Fibroblast of peridontal ligament (primary cell): ENCODE measurements at regions not wholly inside any gene's neighbourhood (a gene's known extent, or its start where the extent isn't known, plus 50 kb on each side); places are given as distances from the start of the nearest gene placed in this dataset.

Source experiments
- DNase-seq: peaks from one replicate; pipeline ENCODE4 v3.0.0-alpha.2; 2010; ENCODE audit errors: extremely low read depth

DNA sequence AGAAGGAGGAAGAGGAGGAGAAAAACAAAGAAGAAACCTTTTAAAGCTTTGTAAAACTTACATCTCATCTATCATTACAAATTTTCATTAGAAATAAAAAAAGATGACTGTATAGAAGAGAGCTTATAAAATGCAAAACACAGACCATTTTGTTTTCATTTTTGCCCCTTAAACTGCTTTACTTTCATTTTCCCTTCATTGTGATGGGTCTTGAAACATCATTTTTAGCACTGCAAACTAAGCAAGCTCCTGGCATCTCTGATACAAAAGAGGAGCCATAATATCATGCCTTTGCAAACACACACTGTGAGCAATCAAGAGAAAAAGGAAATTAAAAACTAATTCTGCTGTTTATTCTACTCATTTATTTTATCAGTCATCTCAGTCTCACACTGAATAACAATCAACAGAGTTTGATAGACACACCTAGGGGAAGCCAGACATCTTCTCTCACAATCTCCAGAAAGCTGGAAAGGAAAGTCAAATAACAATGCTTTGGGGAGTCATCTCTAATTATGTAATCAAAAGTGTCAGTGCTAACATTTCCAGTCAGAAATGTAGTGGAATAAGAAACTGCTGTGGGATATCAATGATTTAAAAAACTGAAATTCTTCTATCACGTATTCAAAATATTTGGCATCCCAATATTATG, 467.7 kb upstream of the FAT3 start:
- no peak for DNase-seq

DNA sequence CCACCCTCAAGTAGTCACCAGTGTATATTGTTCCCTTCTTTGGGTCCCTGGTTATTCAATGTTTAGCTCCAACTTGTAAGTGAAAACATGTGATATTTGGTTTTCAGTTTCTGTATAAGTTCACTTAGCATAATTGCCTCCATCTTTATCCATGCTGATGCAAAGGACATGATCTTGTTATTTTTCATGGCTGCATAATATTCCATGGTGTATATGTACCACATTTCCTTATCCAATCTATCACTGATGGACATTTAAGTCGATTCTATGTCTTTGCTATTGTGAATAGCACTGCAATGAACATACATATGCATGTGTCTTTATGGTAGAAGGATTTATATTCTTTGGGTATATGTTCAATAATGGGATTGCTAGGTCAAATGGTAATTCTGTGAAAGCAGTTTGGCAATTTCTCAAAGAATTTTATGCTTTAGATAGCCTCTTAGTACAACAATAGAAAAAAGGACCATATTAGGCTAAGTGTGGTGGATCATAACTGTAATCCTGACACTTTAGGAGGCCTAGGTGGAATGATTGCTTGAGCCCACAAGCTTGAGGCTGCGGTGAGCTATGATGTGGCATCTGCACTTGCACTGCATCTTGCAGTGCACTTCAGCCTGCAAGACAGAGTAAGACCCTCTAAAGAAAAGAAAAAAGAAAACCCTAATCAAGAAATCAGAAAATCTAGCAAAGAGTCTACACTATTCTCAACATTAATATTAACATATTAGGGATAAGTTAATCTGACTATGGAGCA, 468.5 kb upstream of the FAT3 start:
- DNase-seq: no peak

DNA sequence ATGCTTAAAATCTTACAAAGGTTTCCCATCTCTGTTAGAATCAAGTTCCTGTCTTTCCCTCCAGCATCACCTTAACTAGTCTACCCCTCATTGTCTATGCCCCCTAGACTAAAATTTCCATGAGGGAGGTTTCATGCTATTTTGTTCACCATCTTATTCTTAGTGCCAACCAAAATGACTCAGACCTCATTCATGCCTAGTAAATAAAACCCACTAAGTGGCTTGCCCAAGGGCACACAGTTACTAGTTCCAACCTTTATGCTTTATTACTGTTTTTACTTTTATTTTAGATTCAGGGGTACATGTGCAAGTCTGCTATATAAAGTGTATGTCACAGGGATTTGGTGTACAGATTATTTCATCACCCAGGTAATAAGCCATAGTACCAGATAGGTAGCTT, 469.1 kb upstream of the FAT3 start:
- DNase-seq: no peak

DNA sequence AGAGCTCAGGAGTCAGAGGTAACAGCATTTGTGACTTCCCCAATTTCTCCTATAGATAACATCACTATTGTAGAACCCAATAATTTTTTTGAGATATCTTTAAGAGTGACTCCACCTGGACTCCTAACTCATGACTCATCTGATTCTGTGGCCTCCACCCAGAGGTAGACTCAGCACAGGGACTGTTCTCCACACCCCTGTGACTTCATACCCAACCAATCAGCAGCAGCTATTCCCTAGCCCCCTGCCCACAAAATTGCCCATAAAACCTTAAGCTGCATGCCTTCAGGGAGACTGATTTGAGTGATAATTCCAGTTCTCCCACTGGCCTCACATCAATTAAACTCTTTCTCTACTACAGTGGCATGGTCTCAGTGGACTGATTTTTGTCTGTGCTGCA, 475.4 kb upstream of the FAT3 start:
- no peak for DNase-seq

DNA sequence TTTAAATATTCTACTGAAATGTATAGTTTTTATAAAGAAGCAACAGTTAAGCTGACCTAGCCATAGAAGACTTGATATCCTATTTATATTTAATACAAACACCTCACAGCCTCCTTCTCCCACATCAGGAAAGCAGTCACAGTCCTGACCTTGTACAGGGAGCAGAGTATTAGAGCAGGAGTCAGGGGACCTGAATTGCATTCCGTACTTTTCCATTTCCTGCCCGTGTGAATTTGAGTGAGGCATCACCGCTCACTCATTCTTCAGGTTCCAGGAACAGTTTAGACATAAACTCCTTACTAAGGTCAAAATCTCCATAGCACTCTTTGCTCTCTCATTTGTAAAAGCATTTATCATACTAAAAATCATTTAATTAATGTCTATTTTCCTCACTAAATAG, 482.5 kb upstream of the FAT3 start:
- DNase-seq: no peak

DNA sequence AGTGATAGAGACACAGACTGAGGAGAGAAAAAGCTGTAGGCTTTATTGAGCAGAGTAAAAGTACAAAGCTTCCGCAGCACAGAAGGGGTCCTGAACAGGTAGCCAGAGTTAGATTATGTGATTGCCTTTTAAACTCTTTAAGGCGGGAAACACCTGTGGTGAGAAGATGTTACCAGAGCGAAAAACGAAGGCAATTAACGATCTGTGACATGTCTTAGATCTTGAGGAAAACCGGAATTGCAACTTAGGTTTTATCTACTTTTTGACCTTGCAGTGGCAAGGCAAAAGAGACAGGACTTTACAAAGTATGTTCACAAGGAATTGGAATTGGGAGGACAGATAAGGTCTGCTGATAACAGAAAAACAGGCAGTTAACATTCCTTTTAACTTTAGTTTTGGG, 493.6 kb upstream of the FAT3 start:
- no peak for DNase-seq

DNA sequence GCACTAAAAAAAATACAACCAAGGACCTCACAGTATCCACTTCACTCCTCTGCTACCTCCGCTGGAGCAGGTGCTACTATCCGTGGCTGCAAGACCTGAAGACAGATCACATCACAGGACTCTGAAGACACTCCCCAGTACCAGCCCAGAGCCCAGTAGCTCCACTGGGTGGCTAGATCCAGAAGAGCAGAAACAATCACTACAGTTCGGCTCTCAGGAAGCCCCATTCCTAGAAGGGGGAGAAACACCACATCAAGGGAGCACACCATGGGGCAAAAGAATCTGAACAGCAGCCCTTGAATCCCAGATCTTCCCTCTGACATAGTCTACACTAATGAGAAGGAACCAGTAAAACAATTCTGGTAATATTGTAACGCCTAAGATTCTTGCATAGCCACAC, 494.0 kb upstream of the FAT3 start:
- DNase-seq: no peak

DNA sequence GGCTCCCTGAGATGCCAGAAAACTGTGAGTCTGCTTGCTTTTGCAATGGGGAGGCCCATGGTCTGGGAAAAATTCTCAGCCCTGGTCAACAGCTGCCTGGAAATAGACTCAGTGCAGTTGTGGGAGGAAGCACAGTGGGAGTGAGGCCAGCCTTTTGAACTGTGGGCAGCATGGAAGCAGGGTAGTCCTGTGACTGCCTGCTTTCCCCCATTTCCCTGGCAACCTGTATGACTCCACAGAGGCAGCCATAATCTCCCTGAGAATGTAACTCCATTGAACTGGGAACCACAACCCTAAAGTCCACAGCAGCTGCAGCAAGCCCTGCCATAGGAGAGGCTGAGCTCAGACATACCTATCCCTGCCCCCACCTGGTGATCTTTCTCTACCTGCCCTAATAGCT, 494.6 kb upstream of the FAT3 start:
- no peak for DNase-seq

DNA sequence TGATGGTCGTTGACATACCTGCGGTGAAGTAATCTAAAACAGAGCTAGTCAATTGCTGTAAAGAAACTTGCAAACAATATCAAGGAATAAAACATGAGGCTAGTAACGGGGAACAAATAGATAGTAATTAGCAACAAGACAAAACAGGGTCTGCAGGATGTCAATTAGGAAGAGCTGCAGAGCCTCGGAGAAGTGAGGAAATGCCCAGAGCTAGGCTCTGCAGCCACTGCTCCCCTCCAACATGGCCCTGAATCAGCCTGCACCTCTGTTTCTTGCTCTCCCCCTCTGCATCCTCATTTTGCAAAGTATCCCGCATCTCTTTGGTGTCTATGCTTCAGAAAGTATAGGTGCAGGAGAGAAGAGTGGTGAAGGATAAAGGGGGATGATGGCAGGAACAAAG, 507.4 kb upstream of the FAT3 start:
- no peak for DNase-seq

DNA sequence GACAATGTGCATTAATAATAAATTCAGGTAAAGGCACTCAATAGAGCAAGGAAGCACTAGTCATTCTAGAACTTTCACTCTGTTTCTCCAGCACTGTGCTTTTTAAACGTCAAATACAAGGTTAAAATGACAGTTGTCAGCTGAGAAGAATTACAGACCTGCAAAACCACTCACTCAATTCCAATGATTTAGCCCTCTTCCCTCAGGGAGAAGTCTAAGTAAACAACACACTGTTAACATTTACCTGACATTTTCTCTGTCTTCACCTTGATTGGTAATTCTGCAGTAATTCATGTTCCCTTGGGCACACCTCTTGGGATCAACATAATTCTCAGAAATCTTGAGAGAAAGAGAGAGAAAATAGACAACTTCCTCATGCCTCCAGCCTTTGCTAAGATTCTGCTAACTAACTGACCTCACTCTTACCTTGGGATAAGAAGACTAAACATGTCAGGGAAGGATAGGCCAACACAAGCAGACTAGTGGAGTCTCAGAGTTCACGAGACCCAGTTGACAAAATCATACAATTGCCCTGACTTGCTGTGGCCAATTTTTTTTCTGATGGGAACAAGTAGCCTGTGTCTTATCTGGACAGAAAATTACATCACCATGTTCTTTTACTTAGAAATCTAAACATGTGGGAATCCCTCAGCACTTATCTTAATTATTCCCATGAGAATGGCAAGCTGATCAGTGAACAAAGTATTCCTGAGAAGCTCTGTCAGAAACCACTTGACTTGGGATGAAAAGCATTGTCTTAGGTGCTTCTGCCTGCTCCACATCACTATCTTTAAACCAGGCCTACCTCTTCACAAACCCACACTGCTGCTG, 516.8 kb upstream of the FAT3 start:
- no peak for DNase-seq

DNA sequence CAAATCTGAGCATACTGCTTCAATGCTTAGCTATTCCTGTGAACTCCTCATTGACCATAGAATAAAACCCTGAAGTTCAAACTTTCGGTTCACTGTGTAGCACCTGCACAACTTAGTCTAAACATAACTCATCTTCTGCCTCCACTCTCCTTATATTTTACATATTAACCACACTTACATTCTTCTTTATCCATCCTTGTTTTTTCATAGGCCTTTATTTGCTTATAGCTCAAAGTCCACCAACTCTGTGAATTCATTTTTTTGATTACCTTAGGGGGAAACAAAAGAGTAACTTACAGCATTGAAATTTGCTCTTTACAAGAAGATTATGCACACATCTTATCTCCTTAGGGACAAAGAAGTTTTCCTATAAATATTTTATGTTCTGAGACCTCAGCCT, 521.6 kb upstream of the FAT3 start:
- no peak for DNase-seq

DNA sequence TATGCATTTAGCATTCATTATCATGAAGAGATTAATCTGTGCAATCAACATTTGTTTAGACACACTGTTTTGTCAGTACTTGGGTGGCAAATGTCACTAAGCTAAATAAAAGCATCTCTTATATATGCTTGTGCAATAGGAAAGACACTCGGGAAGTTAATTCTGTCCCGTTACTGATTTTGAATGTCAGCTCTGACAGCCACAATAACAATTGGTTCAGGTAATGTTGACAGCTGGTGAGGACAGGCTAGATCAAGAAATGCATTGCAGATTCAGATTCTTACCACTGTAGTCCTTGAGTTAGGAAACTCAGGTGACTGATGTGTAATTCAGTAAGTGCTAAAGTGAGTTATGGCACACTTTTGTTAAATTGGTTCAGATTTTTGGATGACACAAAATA, 523.8 kb upstream of the FAT3 start:
- no peak for DNase-seq

DNA sequence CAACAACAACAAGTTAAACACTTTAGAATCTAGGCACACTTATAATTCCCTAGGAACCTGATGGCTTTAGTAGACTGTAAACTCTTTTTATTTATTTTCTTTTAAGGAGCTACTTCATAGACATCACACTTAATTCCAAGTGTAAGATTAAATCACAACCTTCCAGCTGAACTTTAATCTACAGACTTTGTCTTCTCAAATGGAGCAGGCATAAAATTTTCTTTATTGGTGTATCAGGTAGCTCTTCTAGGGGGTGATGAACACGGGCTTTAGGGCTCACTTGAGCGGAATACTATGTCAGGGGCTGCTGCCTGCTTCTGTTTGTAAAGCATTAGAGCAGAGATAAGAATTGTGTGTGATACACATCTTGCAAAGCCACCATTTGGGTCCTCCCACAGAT, 525.8 kb upstream of the FAT3 start:
- DNase-seq: no peak

DNA sequence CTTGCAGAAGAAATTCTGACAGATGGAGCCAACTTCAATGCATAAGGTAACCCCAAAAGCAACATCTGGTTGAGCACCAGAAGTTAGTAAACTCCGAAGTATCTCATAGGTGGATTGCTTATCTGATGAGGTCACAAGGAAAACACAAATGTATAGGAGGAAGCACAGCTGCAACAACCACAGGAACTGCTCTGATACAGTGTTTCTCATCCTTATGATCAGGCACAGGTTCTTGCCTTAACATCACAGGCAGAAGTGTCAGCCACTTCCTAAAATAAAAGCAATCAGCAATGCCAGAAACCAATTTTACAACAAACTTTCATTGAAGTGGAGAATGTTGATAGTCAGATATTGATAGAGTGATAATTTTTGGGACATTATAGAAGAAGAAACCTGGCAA, 530.3 kb upstream of the FAT3 start:
- no peak for DNase-seq

DNA sequence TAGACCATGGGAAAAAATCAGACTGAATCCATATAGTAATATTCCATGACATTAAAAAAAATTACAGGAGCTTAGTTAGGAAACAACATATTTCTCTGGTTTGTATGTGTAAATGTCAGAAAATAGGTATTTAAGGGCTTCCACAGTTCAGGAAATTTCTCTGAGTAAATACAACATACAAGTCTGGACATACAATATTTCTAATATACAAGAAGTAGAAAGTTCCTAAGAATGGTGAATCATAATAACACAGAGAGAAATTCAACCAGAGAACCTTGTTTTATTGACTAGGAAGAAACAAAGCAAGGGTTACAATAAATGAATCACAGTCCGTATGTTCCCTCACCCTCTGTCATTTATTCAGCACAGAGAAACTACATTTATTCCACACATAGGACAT, 532.7 kb upstream of the FAT3 start:
- DNase-seq: no peak

DNA sequence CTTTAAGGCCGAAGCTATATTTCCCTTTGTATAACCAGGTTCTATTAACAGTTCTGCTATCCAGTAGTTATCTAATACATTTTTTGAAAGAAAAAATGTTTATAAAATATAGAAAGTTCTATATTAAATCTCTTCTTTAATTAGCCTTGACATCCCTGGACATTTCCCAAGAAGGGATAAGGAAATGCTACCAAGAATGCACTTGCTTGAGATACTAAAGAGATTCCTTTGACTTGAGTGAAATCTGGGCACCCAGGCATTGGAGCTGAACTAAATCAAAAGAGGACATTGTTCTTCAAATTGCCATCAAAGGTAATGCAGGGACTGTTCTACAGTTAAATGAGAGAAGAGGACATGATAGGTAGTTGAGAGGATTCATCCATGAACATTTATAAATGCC, 535.9 kb upstream of the FAT3 start:
- DNase-seq: no peak

DNA sequence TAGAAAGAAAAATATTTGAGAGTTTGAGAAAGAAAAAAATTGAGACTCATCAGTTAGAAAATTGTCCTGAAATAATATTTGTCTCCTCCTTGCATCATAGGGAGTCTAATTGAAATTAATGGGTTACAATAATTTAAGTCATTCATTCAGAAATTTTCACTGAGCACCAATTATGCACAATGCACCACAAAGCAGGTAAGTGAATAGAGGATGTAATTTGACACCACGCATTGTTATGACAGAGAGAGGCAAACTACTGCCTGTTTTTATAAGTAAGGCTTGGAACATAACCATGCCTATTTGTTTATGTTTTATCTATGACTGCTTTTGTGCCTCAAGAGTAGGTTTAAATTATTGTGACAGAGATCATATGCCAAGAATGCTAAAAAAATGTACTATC, 537.9 kb upstream of the FAT3 start:
- DNase-seq: no peak

DNA sequence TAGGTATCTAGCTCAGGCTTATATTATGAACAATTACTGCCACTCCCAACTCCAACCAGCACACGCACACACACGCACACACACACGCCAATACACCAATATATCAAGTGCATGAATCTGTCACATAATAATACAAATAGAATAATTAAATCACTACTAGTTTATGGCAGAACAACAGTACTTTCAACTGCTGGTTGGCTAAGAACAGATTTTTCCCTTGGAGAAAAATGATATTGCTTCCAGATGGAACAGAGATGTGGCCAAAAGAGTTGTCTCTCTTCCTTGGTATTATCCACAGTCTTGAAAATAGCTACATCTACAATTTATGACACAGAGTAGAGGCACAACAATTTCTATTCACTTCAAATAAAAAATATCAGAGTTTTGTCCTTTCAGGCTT, 538.3 kb upstream of the FAT3 start:
- no peak for DNase-seq

DNA sequence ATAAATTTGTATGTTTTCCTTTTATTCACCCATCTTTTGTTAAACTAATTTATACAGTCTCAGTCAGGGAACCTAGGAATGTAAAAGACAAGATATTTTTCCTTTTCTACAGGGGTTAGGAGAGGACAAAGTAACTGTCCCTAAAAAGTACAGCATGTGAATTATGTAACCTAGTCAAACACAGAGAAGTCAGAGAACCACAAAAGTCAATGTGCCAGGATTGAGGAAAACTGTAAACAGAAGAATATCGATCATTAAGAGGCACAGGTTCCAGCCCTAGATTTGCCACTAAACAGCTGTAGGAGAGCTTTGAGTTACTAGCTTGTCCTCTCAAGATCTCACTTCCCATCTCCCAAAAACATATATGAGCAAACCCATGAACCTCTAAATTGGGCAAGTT, 550.9 kb upstream of the FAT3 start:
- no peak for DNase-seq

DNA sequence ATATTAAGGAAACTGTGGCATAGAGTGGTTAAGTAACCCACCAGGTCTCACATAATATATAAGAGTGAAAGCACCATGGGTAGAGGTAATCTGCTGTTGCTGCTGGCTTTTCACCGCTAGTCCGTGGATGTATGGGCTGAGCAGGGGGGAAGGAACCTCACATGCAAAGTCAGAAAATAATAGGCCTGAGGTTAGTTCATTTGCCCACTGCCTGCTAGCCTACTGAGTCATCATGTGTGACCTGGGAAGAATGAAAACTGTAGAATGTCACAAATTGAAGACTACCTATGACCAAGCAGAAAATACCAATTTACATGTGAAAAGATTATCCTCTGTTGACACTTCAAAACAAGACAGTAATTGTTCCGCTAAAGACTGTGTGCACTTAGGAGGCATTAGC, 560.1 kb upstream of the FAT3 start:
- no peak for DNase-seq

DNA sequence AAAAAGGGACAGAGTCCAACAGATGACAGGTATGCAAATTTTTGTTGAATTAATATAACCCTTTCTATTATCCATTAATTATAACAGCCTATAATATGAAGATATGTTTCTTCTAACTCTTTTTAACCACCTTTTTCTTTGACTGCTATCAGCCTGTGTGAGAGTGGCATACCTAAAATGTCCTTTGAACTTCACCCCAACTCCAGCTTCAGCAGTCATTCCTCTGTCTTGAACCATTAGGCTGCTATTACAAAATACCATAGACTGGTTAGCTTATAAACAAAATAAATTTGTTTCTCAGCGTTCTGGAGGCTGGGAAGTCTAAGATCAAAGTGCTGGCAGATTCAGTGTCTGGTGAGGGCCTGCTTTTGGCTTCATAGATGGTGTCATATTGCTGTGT, 564.6 kb upstream of the FAT3 start:
- DNase-seq: no peak

DNA sequence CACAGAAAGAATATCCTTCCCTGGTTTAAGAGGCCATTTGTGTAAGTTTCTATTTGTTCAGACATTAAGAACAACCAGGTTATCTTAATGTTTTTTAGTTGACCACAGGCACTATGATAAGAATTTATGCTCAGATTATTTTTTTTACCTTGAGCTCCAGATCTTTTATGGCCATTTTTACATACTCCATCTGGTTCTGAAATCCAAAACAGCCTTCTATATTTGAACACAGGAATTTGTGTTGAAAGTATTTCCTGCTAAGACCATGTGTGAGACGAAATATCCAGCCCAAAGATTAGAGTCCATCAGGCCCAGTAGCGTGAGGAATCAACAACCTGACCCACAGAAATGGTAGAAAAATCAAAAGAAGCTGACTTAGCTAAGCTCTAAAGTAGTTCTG, 569.9 kb upstream of the FAT3 start:
- no peak for DNase-seq
